NCI-H187 (cell line): ENCODE measurements at regions not wholly inside any gene's neighbourhood (a gene's known extent, or its start where the extent isn't known, plus 50 kb on each side); places are given as distances from the start of the nearest gene placed in this dataset.

ENCODE experiments used
- DNase-seq, 2 experiments: peaks; one replicate each; lab custom pipeline; 2025; lab: John Stamatoyannopoulos, UW

DNA sequence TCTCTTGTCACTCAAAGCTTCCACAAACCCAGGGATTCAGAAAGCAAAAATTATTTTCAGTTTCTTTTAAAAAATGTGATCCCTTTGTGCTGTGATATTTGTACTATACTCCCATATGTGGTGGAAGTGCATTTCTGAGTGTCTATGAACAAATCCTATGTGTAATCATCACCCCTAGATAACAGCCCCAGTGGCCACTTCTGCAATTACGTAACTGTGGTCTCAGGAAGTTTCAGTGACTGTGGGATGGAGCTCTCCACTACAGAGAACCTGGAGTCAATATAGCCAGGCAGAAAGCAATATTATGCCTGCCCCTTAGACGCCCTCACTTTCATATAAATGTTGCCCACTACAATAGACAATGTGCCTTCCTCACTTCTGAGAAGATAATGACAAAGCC is 1101.7 kb upstream of the GHITM start:
- no peak for DNase-seq

DNA sequence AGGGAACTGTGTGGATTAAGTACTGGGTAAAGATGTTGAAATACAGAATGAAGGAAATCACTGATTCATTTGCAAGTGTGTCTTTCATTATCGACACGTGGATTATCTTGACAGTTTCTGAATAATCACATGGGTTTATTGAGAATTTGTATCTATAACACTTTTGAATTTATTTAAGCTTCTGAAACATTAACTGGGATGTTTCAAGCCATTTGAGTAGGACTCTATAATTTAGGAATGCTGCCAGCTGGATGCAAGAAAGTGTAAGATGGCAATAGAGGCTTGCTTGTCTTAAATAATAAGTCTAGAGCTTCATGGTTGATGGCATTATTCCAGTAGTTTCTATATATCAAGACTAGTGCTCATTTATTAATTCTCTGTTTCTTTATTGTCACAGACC is 1100.7 kb upstream of the GHITM start:
- DNase-seq = no peak

DNA sequence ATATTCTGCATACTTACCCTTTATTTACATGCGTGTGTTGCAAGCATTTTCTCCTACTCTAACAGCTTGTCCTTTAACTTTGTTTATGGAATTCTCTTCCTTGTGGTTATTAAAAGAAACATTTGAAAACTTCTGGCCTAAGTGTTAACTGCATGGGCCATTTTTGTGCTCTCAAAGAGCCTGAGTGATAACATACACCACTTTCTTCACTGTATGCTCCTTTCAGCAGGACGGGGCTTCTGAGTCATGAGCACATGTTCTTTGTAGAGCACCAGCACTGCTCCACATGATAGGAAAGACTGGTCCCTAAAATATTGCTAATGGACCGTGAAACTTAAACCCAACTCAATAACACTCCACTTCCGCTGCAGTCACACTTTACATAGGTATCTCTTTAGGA is 1093.6 kb upstream of the GHITM start:
- DNase-seq = no peak

DNA sequence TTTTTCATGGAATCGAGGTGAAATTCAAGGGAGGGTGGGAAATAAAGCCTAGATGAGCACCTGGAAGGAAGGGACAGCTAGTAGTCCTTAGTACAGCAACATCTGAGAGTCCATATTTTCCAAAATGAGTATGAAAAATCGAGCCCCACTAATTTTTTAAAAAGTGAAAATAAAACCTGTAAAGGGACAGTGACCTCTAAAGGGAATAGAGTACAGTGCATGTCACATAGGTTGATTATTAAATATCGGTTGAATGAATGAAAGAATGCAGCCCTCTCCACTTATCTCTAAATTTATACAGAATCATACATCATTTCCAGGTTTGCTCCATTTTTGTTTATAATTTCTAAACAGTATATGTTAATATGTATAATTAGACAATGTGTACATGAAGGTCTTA is 1088.5 kb upstream of the GHITM start:
- no peak for DNase-seq

DNA sequence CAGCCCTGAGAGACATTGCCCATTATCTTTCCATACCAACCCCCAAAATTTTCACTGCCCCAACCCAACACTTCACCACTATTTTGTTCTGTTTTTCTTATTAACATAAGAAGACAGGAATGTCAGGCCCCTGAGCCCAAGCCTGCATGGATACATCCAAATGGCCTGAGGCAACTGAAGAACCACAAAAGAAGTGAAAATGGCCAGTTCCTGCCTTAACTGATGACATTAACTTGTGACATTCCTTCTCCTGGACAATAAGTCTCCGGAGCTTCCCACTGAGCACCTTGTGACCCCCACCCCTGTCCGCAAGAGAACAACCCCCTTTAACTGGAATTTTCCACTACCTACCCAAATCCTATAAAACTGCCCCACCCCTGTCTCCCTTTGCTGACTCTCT is 1076.4 kb upstream of the GHITM start:
- no peak for DNase-seq

DNA sequence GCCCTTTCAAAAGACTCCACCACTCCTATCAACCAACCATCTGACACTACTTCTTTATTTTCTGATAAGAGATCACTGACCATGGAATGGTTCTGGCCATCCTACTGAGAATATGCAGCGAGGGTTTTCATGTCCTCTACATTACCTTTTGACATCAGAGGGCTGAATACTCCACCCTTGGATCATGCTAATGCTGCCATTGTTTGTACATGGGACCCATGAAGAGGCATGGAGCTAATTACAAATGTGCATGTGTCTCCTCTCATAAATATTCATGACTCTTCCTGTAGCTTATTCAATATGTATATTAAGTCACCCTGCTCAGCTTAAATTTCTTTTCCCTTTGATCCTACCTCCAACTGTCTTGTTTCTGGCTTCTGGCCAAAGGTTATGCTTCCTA is 1065.8 kb upstream of the GHITM start:
- DNase-seq = no peak

DNA sequence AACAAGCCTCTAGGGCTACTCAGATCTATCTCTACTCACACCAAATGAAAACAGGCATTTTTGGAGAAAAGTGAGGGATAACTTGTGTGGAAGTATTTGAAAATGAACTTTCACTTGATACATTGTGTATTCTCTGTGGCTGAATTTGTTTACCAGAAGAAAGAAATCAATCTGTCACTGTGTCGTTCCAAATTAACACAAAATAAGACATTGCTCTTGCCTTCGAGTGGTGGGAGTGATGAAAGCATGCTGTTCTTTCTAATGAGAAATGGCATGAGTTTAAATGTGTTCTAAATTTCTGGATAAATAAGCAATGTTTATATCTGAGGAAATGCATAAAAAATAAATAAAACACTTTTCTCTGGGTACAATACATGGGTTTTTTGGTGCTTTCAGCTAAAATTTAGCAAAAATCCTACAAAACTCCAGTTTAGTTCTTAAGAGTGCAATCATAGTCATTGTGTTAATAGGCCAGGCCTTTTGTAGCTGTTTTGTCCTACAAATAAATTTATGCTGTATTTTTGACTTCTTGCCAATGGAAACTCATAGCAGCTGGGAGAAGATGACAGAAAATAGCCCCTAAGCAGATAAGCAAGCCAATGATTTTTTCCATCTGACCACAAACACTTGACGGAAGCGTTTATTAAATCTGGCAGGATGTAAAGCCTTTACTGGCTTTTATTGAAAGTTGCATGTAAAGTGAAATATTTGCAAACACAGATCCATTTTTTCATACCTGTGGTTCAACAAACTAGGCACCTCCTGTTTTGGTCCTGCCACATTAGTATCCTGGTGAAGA is 1064.1 kb upstream of the GHITM start:
- no peak for DNase-seq

DNA sequence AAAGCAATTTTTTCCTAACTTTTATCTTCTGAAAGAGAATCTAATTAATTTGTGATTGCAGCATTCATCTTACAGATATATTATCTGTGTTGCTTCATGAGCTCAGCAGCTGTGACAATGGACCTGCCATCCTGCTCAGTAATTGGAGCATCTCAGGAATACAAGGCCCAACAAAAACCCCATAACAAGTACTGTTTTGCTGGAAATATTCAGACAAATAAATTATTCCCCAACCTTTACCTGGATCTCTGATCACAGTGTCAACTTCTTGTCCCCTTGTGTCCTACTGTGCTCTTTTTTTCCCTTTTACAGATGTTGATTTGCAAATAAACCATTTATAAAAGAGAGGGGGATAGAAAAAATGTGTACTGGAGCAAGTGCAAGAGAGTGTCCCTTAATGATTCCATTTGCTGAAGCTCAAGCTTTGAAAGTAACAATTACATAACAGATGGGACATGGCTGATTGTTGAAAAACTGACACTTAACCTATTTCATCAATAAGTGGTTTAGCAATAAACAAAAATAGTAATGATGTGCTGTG is 1063.4 kb upstream of the GHITM start:
- no peak for DNase-seq

DNA sequence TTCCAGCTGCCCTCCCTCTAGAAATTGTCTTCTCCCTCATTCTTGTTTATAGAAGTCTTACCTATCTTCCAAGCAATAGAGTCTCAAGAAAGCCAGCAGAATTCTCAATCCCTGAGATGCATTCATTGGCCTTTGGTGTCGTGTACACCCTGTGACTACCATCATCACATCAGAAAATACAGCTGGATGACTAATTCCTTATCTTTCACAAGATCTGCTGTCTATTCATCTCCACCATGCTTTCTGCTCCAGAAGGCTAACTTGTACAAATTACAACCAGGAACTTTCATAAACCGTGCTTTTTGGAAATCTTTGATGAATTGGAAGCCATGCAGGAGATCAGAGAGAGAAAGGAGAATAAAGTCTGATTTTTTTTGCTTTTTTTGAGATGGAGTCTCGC is 1062.9 kb upstream of the GHITM start:
- DNase-seq = no peak

DNA sequence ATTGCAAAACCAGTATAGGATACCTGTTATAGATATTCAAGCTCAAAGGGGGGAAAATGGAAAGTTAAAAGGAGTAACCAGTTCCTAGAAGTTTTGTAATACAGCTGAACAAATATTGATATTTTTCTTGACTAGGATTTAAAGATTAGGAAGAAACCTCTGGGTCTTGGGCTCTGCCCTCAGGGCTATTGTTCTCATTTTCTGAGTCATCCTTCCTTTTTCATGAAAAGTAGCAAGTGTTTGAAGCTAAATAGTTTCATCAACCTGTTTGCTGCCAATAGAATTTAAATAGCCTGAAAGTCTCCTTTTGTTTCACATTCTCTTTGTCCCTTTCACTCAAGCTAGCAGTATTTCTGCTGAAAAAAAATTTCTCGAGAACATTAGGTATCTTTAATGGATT is 1061.1 kb upstream of the GHITM start:
- DNase-seq = no peak

DNA sequence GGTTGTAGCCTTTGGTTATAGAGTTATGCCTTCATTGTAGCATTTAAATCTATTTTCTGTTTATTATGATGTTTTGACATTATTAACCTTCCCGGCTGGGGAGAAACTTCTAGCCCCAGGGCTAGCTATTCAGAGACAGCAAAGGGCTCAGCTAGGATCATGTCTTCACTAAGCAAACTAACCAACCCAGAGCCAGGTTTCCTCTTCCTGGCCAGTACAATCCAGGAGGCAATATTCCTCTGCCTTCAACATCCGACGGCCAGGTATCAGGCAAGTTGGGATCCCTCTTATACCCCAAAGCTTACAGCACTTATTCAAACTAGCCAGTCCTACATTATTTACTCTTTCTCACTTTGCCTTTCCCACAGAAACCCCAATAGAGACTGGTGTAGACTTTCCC is 1060.7 kb upstream of the GHITM start:
- no peak for DNase-seq

DNA sequence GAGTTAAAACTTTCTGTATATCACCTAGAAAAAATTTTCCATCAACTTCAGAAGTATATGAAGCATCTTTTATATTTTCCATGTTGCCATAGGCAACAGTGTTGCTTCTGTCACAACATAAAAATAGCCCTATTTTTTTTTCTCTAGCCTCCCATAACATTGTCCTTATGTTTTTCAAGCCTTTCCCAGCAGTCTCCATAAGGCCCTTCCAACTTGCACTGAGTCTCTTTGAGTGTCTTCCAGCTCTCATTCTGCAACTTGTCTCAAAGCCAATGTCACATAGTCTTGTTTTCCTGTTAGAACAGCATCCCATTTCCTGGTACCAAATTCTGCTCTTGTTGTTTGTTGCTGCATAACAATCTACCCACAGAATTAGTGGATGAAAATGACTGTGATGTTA is 1055.5 kb upstream of the GHITM start:
- no peak for DNase-seq

DNA sequence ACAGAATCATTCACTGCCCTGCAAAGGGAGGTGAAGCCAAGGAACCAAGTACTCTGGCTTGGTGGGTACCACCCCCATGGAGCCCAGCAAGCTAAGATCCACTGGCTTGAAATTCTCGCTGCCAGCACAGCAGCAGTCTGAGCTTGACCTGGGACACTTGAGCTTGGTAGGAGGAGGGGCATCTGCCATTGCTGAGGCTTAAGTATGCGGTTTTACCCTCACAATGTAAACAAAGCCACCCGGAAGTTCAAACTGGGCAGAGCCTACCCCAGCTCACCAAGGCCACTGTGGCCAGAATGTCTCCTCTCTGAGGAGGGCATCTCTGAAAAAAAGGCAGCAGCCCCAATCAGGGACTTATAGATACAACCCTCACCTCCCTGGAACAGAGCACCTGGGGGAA is 1050.0 kb upstream of the GHITM start:
- no peak for DNase-seq

DNA sequence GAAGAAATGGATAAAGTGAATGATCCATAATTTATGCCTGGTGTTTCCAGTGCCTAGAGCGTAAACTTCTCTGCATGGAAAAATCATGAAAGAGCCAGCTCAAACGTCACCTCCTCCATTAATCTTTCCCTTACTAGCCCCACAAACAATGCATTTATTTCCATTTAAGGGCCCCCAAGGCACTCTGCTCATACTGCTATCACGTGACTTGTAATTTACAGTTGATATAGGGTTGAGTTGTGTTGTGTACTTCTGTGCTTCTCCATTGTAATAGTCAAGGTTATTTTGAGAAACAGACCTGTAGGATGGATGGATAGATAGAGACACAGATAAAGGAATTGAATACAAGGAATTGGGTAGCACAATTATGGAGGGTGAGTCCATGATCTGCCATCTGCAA is 1034.7 kb upstream of the GHITM start:
- no peak for DNase-seq

DNA sequence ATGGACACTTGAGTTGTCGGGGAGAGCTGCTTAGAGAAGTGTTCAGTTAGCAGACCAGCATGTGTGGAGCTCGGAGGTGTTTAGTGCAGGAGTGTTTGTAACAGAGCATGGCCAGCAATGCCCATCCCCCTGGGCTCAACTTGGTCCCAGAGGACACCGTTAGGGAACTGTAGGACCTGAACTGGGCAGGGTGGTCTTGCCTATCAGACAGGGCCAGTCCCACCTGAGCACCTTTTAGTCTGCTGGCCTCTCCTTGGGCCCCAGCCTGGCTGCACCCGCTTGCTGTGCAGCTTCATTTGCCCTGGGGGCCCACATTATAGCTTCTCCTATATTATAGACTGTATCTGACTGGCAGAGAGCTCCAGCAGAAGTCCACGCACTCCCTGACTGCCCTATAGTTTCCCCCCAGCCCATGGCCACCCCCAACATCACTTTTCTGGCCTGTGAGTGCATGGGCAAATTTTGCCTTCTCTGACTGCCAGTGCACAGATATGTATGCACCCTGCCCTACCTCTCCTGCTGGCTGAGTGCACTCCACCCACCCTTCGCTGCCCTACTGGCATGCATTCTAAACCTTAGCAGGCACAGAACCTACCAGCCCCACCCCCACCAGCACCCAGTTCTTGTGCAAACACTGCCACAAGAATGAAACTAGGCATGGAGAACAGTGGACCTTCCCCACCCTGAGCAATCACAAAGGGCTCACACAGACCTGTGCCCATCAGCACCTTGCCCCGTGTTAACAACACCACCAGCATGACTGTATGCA is 1030.6 kb upstream of the GHITM start:
- no peak for DNase-seq

DNA sequence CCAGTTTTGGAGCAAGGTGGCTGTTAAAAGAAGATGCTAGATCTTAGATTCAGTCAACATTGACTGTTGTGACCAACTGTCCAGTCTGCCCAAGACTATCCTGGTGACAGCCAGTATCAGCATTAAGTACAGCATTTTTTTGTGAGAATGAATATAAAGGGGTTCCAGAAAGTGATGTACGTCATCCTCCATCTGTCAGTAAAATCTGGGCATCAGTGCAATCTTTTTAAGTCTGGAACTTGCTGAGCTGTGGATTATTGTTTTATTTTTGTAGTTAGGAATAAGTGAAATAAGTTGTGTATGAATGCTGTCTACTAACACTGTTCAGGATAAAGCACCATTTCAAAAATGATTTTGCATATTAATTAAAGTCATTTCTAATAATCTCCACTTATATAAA is 1020.0 kb upstream of the GHITM start:
- no peak for DNase-seq

DNA sequence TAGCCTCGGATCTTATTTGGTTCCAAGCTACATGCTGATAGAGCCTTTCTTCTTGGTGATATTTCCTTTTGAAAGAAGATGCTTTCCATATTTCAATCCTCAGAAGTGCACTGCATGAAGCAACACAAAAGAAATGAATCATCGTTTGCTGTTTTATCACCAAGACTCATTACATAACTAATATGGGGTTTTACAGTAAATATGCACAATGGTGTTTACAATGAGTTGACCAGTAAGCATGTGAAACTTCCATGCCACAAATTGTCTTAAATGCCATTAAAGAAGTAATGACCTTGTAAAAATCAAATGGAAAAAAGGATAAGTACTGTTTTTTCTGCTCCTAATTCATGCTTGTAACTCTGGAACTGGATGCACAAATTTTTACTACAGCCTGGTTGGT is 1017.0 kb upstream of the GHITM start:
- no peak for DNase-seq

DNA sequence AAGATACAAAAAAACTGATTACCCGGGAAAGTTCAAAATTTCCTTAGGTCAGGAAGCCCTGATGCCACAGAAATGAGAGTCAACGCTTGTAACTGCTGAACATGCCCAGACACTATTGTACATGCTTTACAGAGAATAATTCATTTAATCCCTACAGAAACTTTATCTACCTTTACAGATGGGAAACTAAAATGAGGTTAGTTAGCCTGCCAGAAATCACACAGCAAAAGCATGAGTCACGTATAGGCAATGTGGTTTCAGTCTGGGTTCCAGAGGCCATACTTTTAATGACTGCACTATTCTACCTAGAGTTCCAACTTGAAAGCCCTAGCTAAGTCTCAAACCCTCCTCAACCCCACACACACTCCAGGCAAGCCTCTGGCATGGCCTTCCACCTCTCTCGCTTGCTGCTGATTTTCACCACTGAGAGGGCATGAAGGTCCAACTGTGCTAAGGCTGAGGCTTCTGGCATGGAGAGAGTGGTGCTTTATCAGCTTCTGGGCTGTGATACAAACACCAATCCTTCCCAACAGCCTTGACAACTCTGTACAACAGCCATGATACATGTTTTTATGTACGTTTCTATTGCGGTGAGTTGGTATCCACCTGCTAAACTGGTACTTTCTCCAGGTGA is 1011.2 kb upstream of the GHITM start:
- no peak for DNase-seq

DNA sequence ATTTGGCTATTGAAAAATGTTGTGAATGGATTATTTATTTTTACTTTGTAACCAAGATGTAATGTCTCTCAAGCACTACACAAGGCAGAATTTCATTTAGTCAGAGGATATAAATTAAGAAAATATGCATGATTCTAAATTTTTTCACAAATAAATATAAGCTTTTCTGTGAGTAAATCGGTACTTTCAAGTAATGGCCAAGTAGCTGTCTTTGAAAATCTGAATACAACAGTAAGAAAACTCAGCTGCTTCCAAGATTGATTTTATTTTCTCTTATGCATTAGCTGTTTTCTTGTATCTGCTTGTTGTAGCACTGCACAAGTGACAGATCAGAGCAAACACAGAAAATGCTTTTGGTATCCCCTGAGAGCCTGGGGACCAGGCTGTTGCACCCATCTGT is 998.5 kb upstream of the GHITM start:
- DNase-seq = no peak

DNA sequence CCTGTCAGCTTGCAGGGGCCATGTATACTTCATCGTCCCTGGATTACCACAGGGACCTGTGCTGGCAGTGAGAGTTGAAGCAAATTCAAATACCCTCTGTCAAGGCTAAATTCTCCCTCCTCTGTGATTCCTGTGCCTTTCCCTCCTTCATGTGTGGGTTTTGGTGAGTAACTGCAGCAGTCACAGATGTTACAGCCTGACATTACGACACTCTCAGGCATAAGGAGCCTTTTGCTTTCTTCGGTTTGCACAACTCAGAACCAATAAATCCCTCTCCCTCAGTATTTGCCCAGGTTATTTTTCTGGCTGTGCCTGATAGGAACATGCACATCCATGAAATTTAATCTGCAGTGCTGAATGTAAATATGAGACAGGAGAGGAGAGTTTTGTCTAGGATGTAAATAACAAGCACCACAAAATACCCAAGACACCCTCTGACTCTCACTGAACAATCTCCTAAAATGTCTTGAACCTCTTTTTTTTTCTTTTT is 997.2 kb upstream of the GHITM start:
- DNase-seq = no peak

DNA sequence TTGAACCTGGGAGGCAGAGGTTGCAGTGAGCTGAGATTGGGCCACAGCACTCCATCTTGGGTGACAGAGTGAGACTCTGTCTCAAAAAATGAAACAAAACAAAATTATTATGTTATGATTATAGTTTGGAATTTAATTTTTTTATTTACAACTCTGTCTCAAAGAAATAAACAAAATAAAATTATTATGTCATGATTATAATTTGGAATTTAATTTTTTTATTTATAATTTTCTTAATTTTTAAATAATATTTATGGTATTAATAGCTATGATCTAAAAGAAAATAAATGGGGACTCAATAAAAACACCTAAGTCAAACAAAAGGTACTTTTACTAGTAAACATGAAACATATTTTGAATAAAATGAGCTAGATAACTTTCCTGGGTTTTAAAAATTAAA is 994.8 kb upstream of the GHITM start:
- no peak for DNase-seq

DNA sequence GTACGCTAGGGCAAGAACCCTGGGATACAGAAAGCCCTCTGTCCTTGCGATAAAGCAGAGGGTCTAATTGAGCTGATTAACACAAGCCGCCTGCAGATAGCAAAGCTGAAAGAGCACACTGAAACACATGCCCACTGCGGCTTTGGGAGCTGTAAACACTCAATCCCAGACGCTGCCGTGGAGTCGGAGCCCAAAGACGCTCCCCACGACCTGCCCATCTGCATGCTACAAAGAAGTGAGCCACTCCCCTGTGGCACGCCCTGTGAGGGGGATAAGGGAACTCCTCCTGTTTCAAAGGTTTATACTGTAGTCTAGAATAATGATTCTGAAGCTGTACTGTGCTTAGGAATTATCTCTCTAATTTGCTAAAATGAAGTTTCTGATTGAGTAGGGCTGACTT is 985.6 kb upstream of the GHITM start:
- no peak for DNase-seq

DNA sequence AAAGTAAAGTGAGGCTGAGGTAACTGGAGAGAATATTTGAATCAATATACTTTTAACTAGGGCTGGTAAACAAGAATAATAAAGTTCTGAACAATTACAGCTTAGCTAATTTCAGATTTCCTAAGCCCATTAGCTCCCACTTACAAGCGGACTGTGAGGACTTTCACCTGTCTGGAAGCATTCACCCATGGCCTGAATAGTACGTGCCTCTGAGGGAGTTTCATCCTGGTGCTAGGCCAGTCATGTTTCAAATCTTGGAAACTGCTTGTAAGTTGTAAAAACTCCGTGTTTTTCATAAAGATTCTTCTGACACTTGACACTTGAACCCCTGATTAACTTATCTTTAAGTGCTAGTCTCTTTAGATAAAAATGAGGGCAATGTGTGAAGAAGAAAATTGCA is 975.2 kb upstream of the GHITM start:
- DNase-seq = no peak
